Endometrial microvascular endothelial cells (primary cell): ENCODE measurements at regions not wholly inside any gene's neighbourhood (a gene's known extent, or its start where the extent isn't known, plus 50 kb on each side); places are given as distances from the start of the nearest gene placed in this dataset.
"Not testable (repeated sequence)": the region's sequence is repeated elsewhere in the genome, so short reads cannot be mapped to it uniquely, and the experiment has no call there.

Experiments used
- in situ Hi-C: cut with HindIII; loops from 2 replicates; pipeline ENCODE4 v1.10.0; 2017; ENCODE audit warnings: low sequenced_read_pairs, low pct_unique_long_range_greater_than_20kb; ENCODE audit errors: inconsistent ontology term

GRCh38 chr10:64733980-64734379 lies 1212.8 kb downstream of the REEP3 start:
- in situ Hi-C loops, result no loop called here

GRCh38 chr10:64738462-64738861 lies 1217.3 kb downstream of the REEP3 start:
- in situ Hi-C loops, result no loop called here

- in situ Hi-C loops, result no loop called here
Measured at GRCh38 chr10:64745565-64745964, 1224.4 kb downstream of the REEP3 start.

- in situ Hi-C loops, result no loop called here
Measured at GRCh38 chr10:64750672-64751071, 1229.5 kb downstream of the REEP3 start.

GRCh38 chr10:64753516-64753915 lies 1232.3 kb downstream of the REEP3 start:
- in situ Hi-C loops, result no loop called here

GRCh38 chr10:64760371-64760770 lies 1239.2 kb downstream of the REEP3 start:
- in situ Hi-C loops, result no loop called here

- in situ Hi-C loops, result no loop called here
Measured at GRCh38 chr10:64762861-64763260, 1241.7 kb downstream of the REEP3 start.

GRCh38 chr10:64765498-64765897 lies 1244.3 kb downstream of the REEP3 start:
- in situ Hi-C loops, result no loop called here

GRCh38 chr10:64771253-64772050 lies 1250.3 kb downstream of the REEP3 start:
- in situ Hi-C loops, result no loop called here

- in situ Hi-C loops, result no loop called here
Measured at GRCh38 chr10:64773357-64773756, 1252.2 kb downstream of the REEP3 start.

- in situ Hi-C loops, result not testable (repeated sequence)
Measured at GRCh38 chr10:64784451-64784850, 1263.2 kb downstream of the REEP3 start.

GRCh38 chr10:64785816-64786215 lies 1264.6 kb downstream of the REEP3 start:
- in situ Hi-C loops, result no loop called here

- in situ Hi-C loops, result no loop called here
Measured at GRCh38 chr10:64786989-64787388, 1265.8 kb downstream of the REEP3 start.

- in situ Hi-C loops, result no loop called here
Measured at GRCh38 chr10:64795847-64796246, 1274.6 kb downstream of the REEP3 start.

GRCh38 chr10:64798297-64798696 lies 1277.1 kb downstream of the REEP3 start:
- in situ Hi-C loops, result no loop called here

GRCh38 chr10:64808233-64808632 lies 1287.0 kb downstream of the REEP3 start:
- in situ Hi-C loops, result not testable (repeated sequence)

- in situ Hi-C loops, result not testable (repeated sequence)
Measured at GRCh38 chr10:64810046-64810445, 1288.8 kb downstream of the REEP3 start.

- in situ Hi-C loops, result no loop called here
Measured at GRCh38 chr10:64813391-64813790, 1292.2 kb downstream of the REEP3 start.

- in situ Hi-C loops, result no loop called here
Measured at GRCh38 chr10:64814201-64814600, 1293.0 kb downstream of the REEP3 start.

GRCh38 chr10:64829888-64830412 lies 1308.7 kb downstream of the REEP3 start:
- in situ Hi-C loops, result no loop called here

GRCh38 chr10:64830869-64831268 lies 1309.7 kb downstream of the REEP3 start:
- in situ Hi-C loops, result no loop called here
